Fibroblast of pulmonary artery (primary cell): ENCODE measurements at regions not wholly inside any gene's neighbourhood (a gene's known extent, or its start where the extent isn't known, plus 50 kb on each side); places are given as distances from the start of the nearest gene placed in this dataset.
A peak's percentile ranks its signal among the peaks of the same experiment; 100 is the strongest.

Experiments used
- DNase-seq: peaks from one replicate; pipeline ENCODE4 v3.0.0-alpha.2; 2010; ENCODE audit warnings: low read depth
- H3K4me3 ChIP-seq: replicated peaks from 2 replicates; pipeline ENCODE4 v1.5.1; 2011; ENCODE audit warnings: low read depth, mild to moderate bottlenecking, control low read depth, low read length, moderate library complexity
- CTCF ChIP-seq: IDR thresholded peaks from 2 replicates; pipeline ENCODE4 v1.5.1; 2011; ENCODE audit warnings: mild to moderate bottlenecking, control low read depth, low read length, inconsistent platforms; ENCODE audit errors: missing control alignments

DNA sequence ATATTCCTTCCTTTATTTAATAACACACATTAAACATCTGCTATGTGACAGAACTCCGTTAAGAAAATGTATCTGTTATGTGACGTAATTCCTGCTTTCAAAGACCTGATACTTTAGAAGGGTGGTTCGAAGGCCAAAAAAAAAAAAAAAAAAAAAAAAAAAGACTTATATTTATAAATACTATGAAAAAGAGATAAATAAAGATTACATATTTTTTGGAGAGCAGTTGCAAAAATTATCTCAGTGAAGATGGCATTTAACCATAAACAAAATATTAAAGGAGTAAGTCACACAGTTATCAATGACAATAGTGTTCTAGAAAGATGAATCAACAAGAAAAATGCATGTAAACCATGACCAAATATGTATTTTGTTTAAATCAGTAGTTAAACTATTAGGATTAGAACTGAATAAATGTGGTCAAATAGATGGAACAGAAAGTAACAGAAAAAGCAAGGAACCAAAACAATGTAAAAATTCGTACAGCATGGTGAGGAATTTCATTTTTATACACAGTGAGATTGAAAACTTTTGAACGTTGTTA, 612.3 kb upstream of the SLITRK5 start:
- TF ChIP-seq CTCF, result no peak
- no peak overlapping the region for H3K4me3 ChIP-seq
- no peak for DNase-seq

DNA sequence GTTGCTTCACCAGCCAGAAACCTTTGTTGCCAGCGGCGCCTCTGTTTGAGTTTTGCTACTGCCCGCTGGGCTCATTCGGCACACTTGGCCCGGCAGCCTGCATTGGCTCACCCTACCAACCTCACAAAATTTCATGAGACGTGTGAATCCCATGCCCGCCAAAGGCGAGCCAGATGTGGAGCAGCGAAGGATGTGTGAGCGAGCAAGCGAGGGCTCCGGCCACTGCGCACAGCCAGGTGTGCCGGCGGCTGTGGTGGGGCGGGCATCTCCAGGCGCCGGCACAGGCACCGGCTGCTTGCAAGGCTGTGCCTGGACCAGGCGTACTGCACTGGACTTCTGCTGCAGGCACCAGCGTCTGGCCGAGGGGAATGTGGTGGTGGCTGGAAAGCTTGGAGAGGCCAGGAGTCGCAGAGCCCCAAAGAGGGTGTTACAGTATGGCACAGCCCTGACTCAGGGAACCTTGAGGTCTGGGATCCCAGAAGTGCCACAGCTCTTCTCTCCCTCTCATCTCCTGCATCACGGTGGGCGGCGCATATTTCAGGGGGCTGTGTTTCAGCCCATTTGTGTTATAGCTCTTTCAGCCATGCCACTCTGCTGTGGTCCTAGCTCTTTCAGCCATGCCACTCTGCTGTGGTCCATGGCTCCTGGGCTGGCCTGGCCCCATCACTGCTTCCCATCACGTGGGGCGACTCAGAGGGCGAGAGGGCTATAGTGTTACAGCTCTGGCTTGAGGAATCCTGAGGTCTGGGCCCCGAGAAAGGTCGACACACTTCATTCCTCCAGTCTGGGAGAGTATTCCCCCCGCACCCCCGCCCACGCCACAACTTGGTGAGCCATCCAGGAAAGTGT, 592.0 kb upstream of the SLITRK5 start:
- H3K4me3 ChIP-seq, result no peak overlapping the region
- no peak for DNase-seq
- no peak for TF ChIP-seq CTCF

GRCh38 chr13:87080100-87080779, 590.9 kb upstream of the SLITRK5 start:
- no peak for DNase-seq
- H3K4me3 ChIP-seq, result no peak overlapping the region
- no peak for TF ChIP-seq CTCF

GRCh38 chr13:87084192-87084591, 587.0 kb upstream of the SLITRK5 start:
- DNase-seq, result no peak
- H3K4me3 ChIP-seq, result no peak overlapping the region
- no peak for TF ChIP-seq CTCF

DNA sequence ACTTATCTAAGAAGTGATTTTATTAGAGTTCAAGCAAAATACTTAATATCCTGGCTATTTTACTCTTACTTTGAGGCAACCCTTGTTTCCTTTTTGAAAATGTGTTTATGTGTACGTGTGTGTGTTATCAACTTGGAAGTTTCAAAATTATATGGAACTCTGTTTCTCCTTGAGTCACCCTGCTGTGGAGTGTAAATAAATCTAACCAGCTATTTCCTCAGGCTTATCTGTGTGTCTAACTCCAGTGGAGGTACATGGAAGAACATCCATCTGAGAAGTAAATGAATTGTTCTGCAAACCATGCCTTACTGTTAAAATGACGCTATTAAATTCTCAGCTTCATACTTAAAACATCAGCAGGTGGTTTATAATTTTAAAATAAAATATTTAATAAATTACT, 583.4 kb upstream of the SLITRK5 start:
- no peak for TF ChIP-seq CTCF
- H3K4me3 ChIP-seq, result no peak overlapping the region
- peak; percentile 32 for DNase-seq

DNA sequence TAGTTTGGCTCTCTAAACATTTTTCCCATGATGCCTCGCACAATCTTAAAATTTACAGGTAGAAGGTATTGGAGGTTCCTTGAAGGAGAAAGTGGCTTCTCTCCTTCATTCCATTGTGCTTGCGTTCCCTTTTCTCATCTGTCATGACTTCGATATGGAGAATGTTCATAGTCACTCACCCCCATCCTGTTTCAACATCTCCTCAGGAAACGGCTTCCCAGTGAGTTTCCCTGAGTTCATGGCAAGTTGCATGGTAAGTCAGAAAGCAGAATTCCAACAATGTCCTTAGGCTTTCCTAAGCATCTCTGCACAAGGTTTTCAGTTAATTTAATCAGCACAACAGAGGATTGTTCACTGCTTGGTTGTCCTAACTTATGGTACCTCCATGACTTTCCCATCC, 581.8 kb upstream of the SLITRK5 start:
- no peak overlapping the region for H3K4me3 ChIP-seq
- peak; percentile 74 for DNase-seq
- no peak for TF ChIP-seq CTCF
